ENCODE measurements at regions not wholly inside any gene's neighbourhood (a gene's known extent, or its start where the extent isn't known, plus 50 kb on each side); places are given as distances from the start of the nearest gene placed in this dataset.
A peak's percentile ranks its signal among the peaks of the same experiment; 100 is the strongest.

DNA sequence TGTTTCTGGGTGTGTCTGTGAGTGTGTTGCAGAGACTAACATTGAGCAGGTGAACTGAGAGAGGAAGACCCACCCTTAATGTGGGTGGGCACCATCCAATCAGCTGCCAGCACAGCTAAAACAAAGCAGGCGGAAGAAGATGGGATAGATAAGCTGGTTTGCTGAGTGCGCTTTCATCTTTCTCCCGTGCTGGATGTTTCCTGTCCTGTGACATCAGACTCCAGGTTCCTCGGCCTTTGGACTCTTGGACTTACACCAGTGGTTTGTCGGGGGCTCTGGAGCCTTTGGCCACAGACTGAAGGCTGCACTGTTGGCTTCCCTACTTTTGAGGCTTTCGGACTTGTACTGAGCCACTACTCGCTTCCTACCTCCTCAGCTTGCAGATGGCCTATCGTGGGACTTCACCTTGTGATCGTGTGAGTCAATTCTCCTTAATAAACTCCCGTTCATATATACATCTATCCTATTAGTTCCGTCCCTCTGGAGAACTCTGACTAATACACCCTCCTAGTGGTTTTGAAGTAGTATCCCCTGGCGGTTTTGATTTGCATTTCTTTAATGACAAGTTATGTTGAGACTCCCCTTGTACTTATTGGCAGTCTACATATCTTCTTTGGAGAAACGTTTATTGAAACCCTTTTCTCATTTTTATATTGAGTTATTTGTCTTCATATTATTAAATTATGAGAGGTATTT lies 546.6 kb upstream of the TMPRSS15 start:
- H4K91ac ChIP-seq (ENCODE audit: low read length): no peak overlapping the region
- no peak overlapping the region for H3K23ac ChIP-seq (ENCODE audit: low read length in 2 of 2)
- no peak overlapping the region for H2BK12ac ChIP-seq (ENCODE audit: low read length in 2 of 2)
- no peak overlapping the region for H3K9ac ChIP-seq (ENCODE audit: low read length)
- no peaks in the 10 kb centered on the region for H3K27me3 ChIP-seq (ENCODE audit: control insufficient read depth in 1 of 2, insufficient read depth in 1 of 2, low read length in 2 of 2)
- H3K9me3 ChIP-seq (ENCODE audit: control insufficient read depth, low read length): no peaks in the 10 kb centered on the region
- H2BK15ac ChIP-seq (ENCODE audit: low read depth, poor library complexity, severe bottlenecking): no peak overlapping the region
- no peak overlapping the region for H3K4me3 ChIP-seq (ENCODE audit: insufficient read depth in 1 of 2, low read depth in 1 of 2, low read length in 2 of 2)
- H3K14ac ChIP-seq (ENCODE audit: low read length in 2 of 2): no peak overlapping the region
- H3K4me2 ChIP-seq (ENCODE audit: low read length, poor library complexity, severe bottlenecking): no peak overlapping the region
- no peak overlapping the region for H3K27ac ChIP-seq (ENCODE audit: low read length, poor library complexity, severe bottlenecking)
- H2BK120ac ChIP-seq (ENCODE audit: low read depth, low read length): no peak overlapping the region
- WGBS: 90% methylated on average over 9 of the region's 13 CpGs
- H3K4me1 ChIP-seq (ENCODE audit: control insufficient read depth, insufficient read depth, low read depth, low read length): peaks cover 5% of the 10 kb centered on the region
- no peak overlapping the region for H2AFZ ChIP-seq (ENCODE audit: low read depth, low read length)
- no peak overlapping the region for H4K8ac ChIP-seq (ENCODE audit: low read length)
- no peaks in the 10 kb centered on the region for H3K79me1 ChIP-seq (replicated peaks; ENCODE audit: low read length, poor library complexity, severe bottlenecking)
- H2BK5ac ChIP-seq (ENCODE audit: low read depth, low read length, poor library complexity, severe bottlenecking): no peak overlapping the region
- H3K18ac ChIP-seq (ENCODE audit: low read depth in 1 of 2, low read length in 2 of 2): no peak overlapping the region
- H3K4ac ChIP-seq (ENCODE audit: low read depth in 1 of 2, low read length in 2 of 2): no peak overlapping the region
- H3K36me3 ChIP-seq (ENCODE audit: control insufficient read depth in 1 of 2, insufficient read depth in 2 of 2, low read depth in 1 of 2, low read length in 2 of 2): no peaks in the 10 kb centered on the region
- DNase-seq: no peak
- no peak overlapping the region for H2AK5ac ChIP-seq (ENCODE audit: low read length, severe bottlenecking)

DNA sequence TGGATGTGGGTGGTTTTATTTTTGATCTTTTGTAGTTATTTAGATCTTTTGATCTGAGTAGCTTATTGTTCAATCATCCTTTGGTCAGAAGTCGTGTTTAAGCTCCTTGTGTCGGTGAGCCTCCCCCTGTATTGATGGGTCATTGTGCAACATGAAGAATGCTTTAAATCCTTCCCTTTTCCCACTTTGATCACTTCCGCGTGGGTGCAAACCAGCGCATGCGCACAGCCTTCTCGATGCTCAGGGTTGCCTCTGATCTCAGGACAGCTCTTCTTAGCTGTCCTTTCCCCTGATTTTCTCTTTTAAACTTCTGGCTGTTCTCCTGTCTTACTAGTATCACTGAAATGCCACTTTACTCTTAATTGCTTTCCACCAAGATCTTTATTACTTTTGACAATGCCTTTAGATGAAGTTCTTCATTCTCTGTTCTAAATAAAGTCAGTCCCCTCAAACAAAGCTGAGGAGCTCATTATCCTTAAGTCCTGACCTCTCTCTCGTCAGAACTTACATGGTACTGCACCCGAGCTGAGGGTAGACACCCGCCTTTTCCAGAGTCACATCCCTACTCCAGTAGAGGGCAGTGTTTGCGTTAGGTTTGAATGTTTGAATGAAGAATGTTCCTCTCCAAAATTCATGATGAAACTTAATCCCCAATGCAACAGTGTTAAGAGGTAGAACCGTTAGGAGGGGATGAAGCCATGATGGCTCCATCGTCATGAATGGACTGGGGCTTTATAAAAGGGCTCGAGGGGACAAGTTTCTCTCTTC lies 547.9 kb upstream of the TMPRSS15 start:
- Histone ChIP-seq H2AFZ (ENCODE audit: low read depth, low read length) (no peak overlapping the region), H2AK5ac (ENCODE audit: low read length, severe bottlenecking) (no peak overlapping the region), H3K27me3 (ENCODE audit: control insufficient read depth in 1 of 2, insufficient read depth in 1 of 2, low read length in 2 of 2) (no peaks in the 10 kb centered on the region), H3K14ac (ENCODE audit: low read length in 2 of 2) (no peak overlapping the region), H2BK15ac (ENCODE audit: low read depth, poor library complexity, severe bottlenecking) (no peak overlapping the region), H4K8ac (ENCODE audit: low read length) (no peak overlapping the region), H3K9ac (ENCODE audit: low read length) (no peak overlapping the region), H2BK120ac (ENCODE audit: low read depth, low read length) (no peak overlapping the region), H3K27ac (ENCODE audit: low read length, poor library complexity, severe bottlenecking) (no peak overlapping the region), H3K36me3 (ENCODE audit: control insufficient read depth in 1 of 2, insufficient read depth in 2 of 2, low read depth in 1 of 2, low read length in 2 of 2) (no peaks in the 10 kb centered on the region), H3K23ac (ENCODE audit: low read length in 2 of 2) (no peak overlapping the region), H3K4ac (ENCODE audit: low read depth in 1 of 2, low read length in 2 of 2) (no peak overlapping the region), H3K4me1 (ENCODE audit: control insufficient read depth, insufficient read depth, low read depth, low read length) (peaks cover 5% of the 10 kb centered on the region), H4K91ac (ENCODE audit: low read length) (no peak overlapping the region), H2BK5ac (ENCODE audit: low read depth, low read length, poor library complexity, severe bottlenecking) (no peak overlapping the region), H2BK12ac (ENCODE audit: low read length in 2 of 2) (no peak overlapping the region), H3K4me3 (ENCODE audit: insufficient read depth in 1 of 2, low read depth in 1 of 2, low read length in 2 of 2) (no peak overlapping the region), H3K79me1 (replicated peaks; ENCODE audit: low read length, poor library complexity, severe bottlenecking) (no peaks in the 10 kb centered on the region), H3K9me3 (ENCODE audit: control insufficient read depth, low read length) (no peaks in the 10 kb centered on the region), H3K4me2 (ENCODE audit: low read length, poor library complexity, severe bottlenecking) (no peak overlapping the region), H3K18ac (ENCODE audit: low read depth in 1 of 2, low read length in 2 of 2) (no peak overlapping the region)
- DNase-seq: peak; percentile 15
- WGBS: 54% methylated on average over 12 of the region's 14 CpGs

DNA sequence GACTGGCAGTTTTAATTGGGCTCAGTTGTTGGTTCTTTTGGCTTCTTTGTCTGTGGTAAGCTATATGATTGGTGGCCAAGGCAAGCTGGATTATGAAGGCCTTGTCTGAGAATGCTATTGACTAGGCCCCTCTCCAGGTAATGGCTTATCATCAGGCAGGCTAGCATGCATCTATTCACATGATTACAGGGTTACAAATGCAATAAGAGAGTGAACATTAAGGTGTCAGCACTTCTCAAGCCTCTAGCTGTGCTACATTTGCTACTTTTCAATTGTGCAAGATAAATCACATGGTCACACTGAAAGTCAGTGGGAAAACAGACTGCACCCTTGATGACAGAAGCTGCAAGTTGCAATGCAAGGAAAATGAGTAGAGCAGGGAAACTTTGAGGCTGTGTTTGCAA lies 550.9 kb upstream of the TMPRSS15 start:
- H3K79me1 ChIP-seq (replicated peaks; ENCODE audit: low read length, poor library complexity, severe bottlenecking): no peaks in the 10 kb centered on the region
- no peak for DNase-seq
- H3K18ac ChIP-seq (ENCODE audit: low read depth in 1 of 2, low read length in 2 of 2): no peak overlapping the region
- no peaks in the 10 kb centered on the region for H3K36me3 ChIP-seq (ENCODE audit: control insufficient read depth in 1 of 2, insufficient read depth in 2 of 2, low read depth in 1 of 2, low read length in 2 of 2)
- H3K9ac ChIP-seq (ENCODE audit: low read length): no peak overlapping the region
- H3K9me3 ChIP-seq (ENCODE audit: control insufficient read depth, low read length): no peaks in the 10 kb centered on the region
- no peak overlapping the region for H2BK120ac ChIP-seq (ENCODE audit: low read depth, low read length)
- no peak overlapping the region for H4K8ac ChIP-seq (ENCODE audit: low read length)
- no peak overlapping the region for H3K4ac ChIP-seq (ENCODE audit: low read depth in 1 of 2, low read length in 2 of 2)
- H2AFZ ChIP-seq (ENCODE audit: low read depth, low read length): no peak overlapping the region
- no peak overlapping the region for H3K27ac ChIP-seq (ENCODE audit: low read length, poor library complexity, severe bottlenecking)
- no peak overlapping the region for H3K4me2 ChIP-seq (ENCODE audit: low read length, poor library complexity, severe bottlenecking)
- no peak overlapping the region for H3K14ac ChIP-seq (ENCODE audit: low read length in 2 of 2)
- no peak overlapping the region for H2AK5ac ChIP-seq (ENCODE audit: low read length, severe bottlenecking)
- no peak overlapping the region for H2BK5ac ChIP-seq (ENCODE audit: low read depth, low read length, poor library complexity, severe bottlenecking)
- no peaks in the 10 kb centered on the region for H3K27me3 ChIP-seq (ENCODE audit: control insufficient read depth in 1 of 2, insufficient read depth in 1 of 2, low read length in 2 of 2)
- H3K4me1 ChIP-seq (ENCODE audit: control insufficient read depth, insufficient read depth, low read depth, low read length): peaks cover 2% of the 10 kb centered on the region
- no peak overlapping the region for H3K23ac ChIP-seq (ENCODE audit: low read length in 2 of 2)
- H4K91ac ChIP-seq (ENCODE audit: low read length): no peak overlapping the region
- H2BK12ac ChIP-seq (ENCODE audit: low read length in 2 of 2): no peak overlapping the region
- H2BK15ac ChIP-seq (ENCODE audit: low read depth, poor library complexity, severe bottlenecking): no peak overlapping the region
- H3K4me3 ChIP-seq (ENCODE audit: insufficient read depth in 1 of 2, low read depth in 1 of 2, low read length in 2 of 2): no peak overlapping the region

DNA sequence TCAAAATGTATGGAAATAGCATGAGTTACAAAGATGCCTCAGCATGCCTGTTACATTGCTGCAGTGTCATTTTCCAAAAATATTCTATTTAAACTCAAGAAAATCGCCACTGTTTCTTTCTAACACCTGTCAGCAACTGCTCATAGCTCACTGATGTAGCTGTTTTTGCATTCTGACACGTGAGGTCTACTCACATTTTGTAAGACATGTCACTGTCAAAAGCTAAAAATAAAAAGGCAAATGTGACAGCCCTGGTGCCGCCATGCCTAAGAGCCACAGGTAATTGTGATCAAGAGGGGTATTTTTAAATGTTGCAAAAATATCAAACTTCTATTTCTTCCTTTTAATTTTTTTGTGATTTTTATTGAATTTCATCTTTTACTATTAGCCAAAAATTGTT lies 556.2 kb upstream of the TMPRSS15 start:
- no peak overlapping the region for H3K9ac ChIP-seq (ENCODE audit: low read length)
- no peaks in the 10 kb centered on the region for H3K4me1 ChIP-seq (ENCODE audit: control insufficient read depth, insufficient read depth, low read depth, low read length)
- no peak for DNase-seq
- no peak overlapping the region for H2AK5ac ChIP-seq (ENCODE audit: low read length, severe bottlenecking)
- H3K4me3 ChIP-seq (ENCODE audit: insufficient read depth in 1 of 2, low read depth in 1 of 2, low read length in 2 of 2): no peak overlapping the region
- H2BK120ac ChIP-seq (ENCODE audit: low read depth, low read length): no peak overlapping the region
- no peak overlapping the region for H2AFZ ChIP-seq (ENCODE audit: low read depth, low read length)
- H3K14ac ChIP-seq (ENCODE audit: low read length in 2 of 2): no peak overlapping the region
- no peaks in the 10 kb centered on the region for H3K36me3 ChIP-seq (ENCODE audit: control insufficient read depth in 1 of 2, insufficient read depth in 2 of 2, low read depth in 1 of 2, low read length in 2 of 2)
- H2BK12ac ChIP-seq (ENCODE audit: low read length in 2 of 2): no peak overlapping the region
- no peak overlapping the region for H3K4me2 ChIP-seq (ENCODE audit: low read length, poor library complexity, severe bottlenecking)
- no peak overlapping the region for H2BK15ac ChIP-seq (ENCODE audit: low read depth, poor library complexity, severe bottlenecking)
- H3K27ac ChIP-seq (ENCODE audit: low read length, poor library complexity, severe bottlenecking): no peak overlapping the region
- no peaks in the 10 kb centered on the region for H3K79me1 ChIP-seq (replicated peaks; ENCODE audit: low read length, poor library complexity, severe bottlenecking)
- H3K18ac ChIP-seq (ENCODE audit: low read depth in 1 of 2, low read length in 2 of 2): no peak overlapping the region
- no peak overlapping the region for H4K8ac ChIP-seq (ENCODE audit: low read length)
- no peak overlapping the region for H3K4ac ChIP-seq (ENCODE audit: low read depth in 1 of 2, low read length in 2 of 2)
- no peak overlapping the region for H3K23ac ChIP-seq (ENCODE audit: low read length in 2 of 2)
- 43% methylated on average over 2 of the region's 3 CpGs for WGBS
- no peak overlapping the region for H2BK5ac ChIP-seq (ENCODE audit: low read depth, low read length, poor library complexity, severe bottlenecking)
- no peak overlapping the region for H4K91ac ChIP-seq (ENCODE audit: low read length)
- no peaks in the 10 kb centered on the region for H3K27me3 ChIP-seq (ENCODE audit: control insufficient read depth in 1 of 2, insufficient read depth in 1 of 2, low read length in 2 of 2)
- H3K9me3 ChIP-seq (ENCODE audit: control insufficient read depth, low read length): no peaks in the 10 kb centered on the region

Measured in mesenchymal stem cell (in vitro differentiated cells and primary cell).